HCT116 (cell line): ENCODE measurements at regions not wholly inside any gene's neighbourhood (a gene's known extent, or its start where the extent isn't known, plus 50 kb on each side); places are given as distances from the start of the nearest gene placed in this dataset.

Experiments
- ATAC-seq: fragments of 200-7000 bp; cut with Tn5 transposase; 2 replicates; pipeline ENCODE4 v1.9.1; 2020; ENCODE audit warnings: mild to moderate bottlenecking, moderate library complexity
- BruUV-seq: library from RNA; stranded (reverse); fragments of 400-500 nt; replicated peaks from 2 replicates; lab custom pipeline; 2021; lab: Mats Ljungman, UMichigan
- CTCF ChIA-PET: fragments of 300-600 bp; sonication (Branson Sonifier 250); formaldehyde crosslinking; loops from one replicate; lab custom pipeline; 2021; ENCODE audit warnings: antibody characterized with exemption; lab: Charles Lee
- POLR2A ChIA-PET: fragments of 300-600, 350-600 bp; sonication (Branson Sonifier 250); formaldehyde crosslinking; loops from one replicate; lab custom pipeline; 2021; ENCODE audit warnings: antibody characterized with exemption; lab: Charles Lee
- RAD21 ChIA-PET, 2 experiments: fragments of 300-600 bp; sonication (Branson Sonifier 250); formaldehyde crosslinking; loops; one replicate each; lab custom pipeline; 2023; ENCODE audit warnings: low total read pairs in 2 of 2; ENCODE audit not compliant: uncharacterized antibody in 2 of 2, unreplicated experiment in 2 of 2, low non-redundant PET in 1 of 2; lab: Charles Lee
- DNase-seq: peaks from one replicate; pipeline ENCODE4 v3.0.0-alpha.2; 2010; ENCODE audit warnings: low read depth, low spot score
- H2AFZ ChIP-seq: fragments of 200-600 bp; shearing (Covaris generic), sonication (generic); 2 replicates; pipeline ENCODE4 v1.6.1; 2017; ENCODE audit warnings: low read depth, mixed run types, mixed read lengths, antibody characterized with exemption, low read length; ENCODE audit not compliant: poor library complexity, severe bottlenecking
- H3K27ac ChIP-seq: 2 replicates; pipeline ENCODE4 v1.5.1; 2012; ENCODE audit warnings: low read depth, low read length
- H3K27me3 ChIP-seq: fragments of 200-600 bp; sonication (generic); 2 replicates; pipeline ENCODE4 v1.6.1; 2016; ENCODE audit warnings: mixed run types, low read length, mixed read lengths; ENCODE audit not compliant: insufficient read depth
- H3K36me3 ChIP-seq, 2 experiments: fragments of 200-500 bp in 1 of 2; fragments of 200-600 bp in 1 of 2; sonication (Bioruptor generic) in 1 of 2; sonication (generic) in 1 of 2; 2 replicates each; pipeline versions ENCODE4 v1.5.1 to v1.6.1; 2014 to 2016; ENCODE audit warnings: low read length in 2 of 2, inconsistent platforms in 1 of 2, mixed read lengths in 1 of 2, mixed run types in 1 of 2; ENCODE audit not compliant: insufficient read depth in 2 of 2, control insufficient read depth in 1 of 2
- H3K4me1 ChIP-seq, 2 experiments: fragments of 200-600 bp in 1 of 2; sonication (generic) in 1 of 2; 2 replicates each; pipeline versions ENCODE4 v1.5.1 to v1.6.1; 2012 to 2017; ENCODE audit warnings: low read length in 2 of 2, inconsistent platforms in 1 of 2, mild to moderate bottlenecking in 1 of 2, mixed read lengths in 1 of 2, mixed run types in 1 of 2, moderate library complexity in 1 of 2; ENCODE audit not compliant: insufficient read depth in 2 of 2, control insufficient read depth in 1 of 2
- H3K4me2 ChIP-seq: fragments of 200-600 bp; sonication (generic); 2 replicates; pipeline ENCODE4 v1.6.1; 2017; ENCODE audit warnings: mixed run types, low read length, mixed read lengths
- H3K4me3 ChIP-seq, 2 experiments: fragments of 200-600 bp in 1 of 2; sonication (generic) in 1 of 2; replicated peaks in 1 of 2; 2 replicates each; pipeline ENCODE4 v1.5.1; 2011 to 2016; ENCODE audit warnings: low read length in 2 of 2, control low read depth in 1 of 2, low read depth in 1 of 2, mild to moderate bottlenecking in 1 of 2, mixed read lengths in 1 of 2, mixed run types in 1 of 2
- H3K79me2 ChIP-seq: fragments of 200-600 bp; sonication (generic); 2 replicates; pipeline ENCODE4 v1.6.1; 2017; ENCODE audit warnings: mild to moderate bottlenecking, mixed run types, low read length, moderate library complexity, mixed read lengths; ENCODE audit not compliant: insufficient read depth
- H3K9ac ChIP-seq: fragments of 200-600 bp; sonication (generic); 2 replicates; pipeline ENCODE4 v1.6.1; 2016; ENCODE audit warnings: low read length, mixed read lengths
- H3K9me2 ChIP-seq: fragments of 200-600 bp; sonication (generic), shearing (Covaris generic); 2 replicates; pipeline ENCODE4 v1.6.1; 2017; ENCODE audit warnings: mixed run types, mild to moderate bottlenecking, moderate library complexity; ENCODE audit not compliant: insufficient read depth
- H3K9me3 ChIP-seq, 2 experiments: fragments of 200-500 bp in 1 of 2; fragments of 200-600 bp in 1 of 2; sonication (Bioruptor generic) in 1 of 2; sonication (generic) in 1 of 2; 2 replicates each; pipeline ENCODE4 v1.6.1; 2014 to 2017; ENCODE audit warnings: low read length in 2 of 2, mixed read lengths in 2 of 2, inconsistent platforms in 1 of 2, low read depth in 1 of 2, mild to moderate bottlenecking in 1 of 2, mixed run types in 1 of 2, moderate library complexity in 1 of 2; ENCODE audit not compliant: control insufficient read depth in 1 of 2, insufficient read depth in 1 of 2
- H4K20me1 ChIP-seq: fragments of 200-600 bp; sonication (generic), shearing (Covaris generic); 2 replicates; pipeline ENCODE4 v1.6.1; 2017; ENCODE audit warnings: mixed run types, mild to moderate bottlenecking, moderate library complexity; ENCODE audit not compliant: insufficient read depth
- CBX3 ChIP-seq: IDR thresholded peaks from 2 replicates; pipeline ENCODE4 v1.6.1; 2012; ENCODE audit warnings: low read depth
- CEBPB ChIP-seq: IDR thresholded peaks from 2 replicates; pipeline ENCODE4 v1.6.1; 2012; ENCODE audit warnings: low read depth
- CTCF ChIP-seq, 3 experiments: fragments of 200-600 bp in 1 of 3; sonication (generic) in 1 of 3; IDR thresholded peaks in 2 of 3; conservative IDR thresholded peaks in 1 of 3; 2 replicates each; pipeline ENCODE4 v1.5.1; 2012 to 2017; ENCODE audit warnings: low read depth in 2 of 3, low read length in 2 of 3, antibody characterized with exemption in 1 of 3, borderline replicate concordance in 1 of 3, control low read depth in 1 of 3, mild to moderate bottlenecking in 1 of 3, mixed read lengths in 1 of 3, mixed run types in 1 of 3, moderate library complexity in 1 of 3; ENCODE audit not compliant: insufficient read depth in 1 of 3
- EGR1 ChIP-seq: IDR thresholded peaks from 2 replicates; pipeline ENCODE4 v1.6.1; 2012; ENCODE audit warnings: low read depth
- ELF1 ChIP-seq: IDR thresholded peaks from 2 replicates; pipeline ENCODE4 v1.6.1; 2012; ENCODE audit warnings: low read depth, borderline replicate concordance
- EZH2 ChIP-seq: fragments of 200-600 bp; sonication (generic); IDR thresholded peaks from 2 replicates; pipeline ENCODE4 v1.6.1; 2017; ENCODE audit warnings: antibody characterized with exemption, mixed run types
- FOSL1 ChIP-seq: IDR thresholded peaks from 2 replicates; pipeline ENCODE4 v1.6.1; 2012; ENCODE audit warnings: low read depth
- JUND ChIP-seq: IDR thresholded peaks from 2 replicates; pipeline ENCODE4 v1.6.1; 2012
- MAX ChIP-seq: IDR thresholded peaks from 2 replicates; pipeline ENCODE4 v1.6.1; 2012
- POLR2A ChIP-seq: IDR thresholded peaks from 2 replicates; pipeline ENCODE4 v1.7.0; 2011; ENCODE audit warnings: borderline replicate concordance; ENCODE audit not compliant: insufficient read depth, insufficient read length; ENCODE audit errors: extremely low read depth
- POLR2AphosphoS5 ChIP-seq: IDR thresholded peaks from 2 replicates; pipeline ENCODE4 v1.6.1; 2011; ENCODE audit warnings: mild to moderate bottlenecking, low read depth, low read length, moderate library complexity
- RAD21 ChIP-seq: IDR thresholded peaks from 2 replicates; pipeline ENCODE4 v1.6.1; 2012; ENCODE audit warnings: low read depth, mild to moderate bottlenecking
- REST ChIP-seq: IDR thresholded peaks from 2 replicates; pipeline ENCODE4 v1.6.1; 2012; ENCODE audit warnings: low read depth
- SIN3A ChIP-seq: IDR thresholded peaks from 2 replicates; pipeline ENCODE4 v1.6.1; 2012; ENCODE audit warnings: low read depth
- SRF ChIP-seq: IDR thresholded peaks from 2 replicates; pipeline ENCODE4 v1.6.1; 2012; ENCODE audit warnings: low read depth
- TCF7L2 ChIP-seq: IDR thresholded peaks from 2 replicates; pipeline ENCODE4 v1.7.0; 2011; ENCODE audit warnings: borderline replicate concordance, inconsistent platforms; ENCODE audit not compliant: insufficient read depth, insufficient read length; ENCODE audit errors: extremely low read depth
- YY1 ChIP-seq: IDR thresholded peaks from 2 replicates; pipeline ENCODE4 v1.6.1; 2011; ENCODE audit warnings: low read length, low read depth, moderate library complexity, mild to moderate bottlenecking; ENCODE audit not compliant: insufficient replicate concordance; ENCODE audit errors: extremely low read depth
- ZFX ChIP-seq: fragments of 450-650 bp; IDR thresholded peaks from 2 replicates; pipeline ENCODE4 v1.6.1; 2017
- ZNF274 ChIP-seq: fragments of 200-500 bp; sonication (Bioruptor generic); IDR thresholded peaks from 2 replicates; pipeline ENCODE4 v1.6.1; 2014; ENCODE audit warnings: mild to moderate bottlenecking, low read depth, low read length, inconsistent platforms
- intact Hi-C: fragments of 100-400 bp; cut with micrococcal nuclease; formaldehyde crosslinking; loops from 2 replicates; pipeline ENCODE4 v1.10.0; 2022
- TF ChIP-seq, protein P1 (sequence below): IDR thresholded peaks from 2 replicates; pipeline ENCODE4 v1.6.1; 2012

- BruUV-seq: no TSS peak
- Histone ChIP-seq H3K4me3 (no peak overlapping the region), H4K20me1 (no peaks in the 10 kb centered on the region), H3K9me3 (no peaks in the 10 kb centered on the region), H3K79me2 (no peaks in the 10 kb centered on the region), H3K36me3 (no peaks in the 10 kb centered on the region), H3K4me1 (no peaks in the 10 kb centered on the region), H3K9ac (no peak overlapping the region), H3K4me2 (no peak overlapping the region), H3K27me3 (no peaks in the 10 kb centered on the region), H3K27ac (no peak overlapping the region), H3K9me2 (no peaks in the 10 kb centered on the region), H2AFZ (no peak overlapping the region)
- no peak for ATAC-seq
- CTCF ChIA-PET: no interaction called here
- POLR2A ChIA-PET: no interaction called here
- RAD21 ChIA-PET: interaction anchor here in 1 of 2 experiments (0.5 kb wide), 1 partner anchor 83 kb away, joined by 5 read pairs; no protein-coding TSS in a partner anchor
- DNase-seq: no peak
- TF ChIP-seq MAX: no peak
- no peak for TF ChIP-seq EGR1
- no peak for TF ChIP-seq ELF1
- TF ChIP-seq SRF: no peak
- TF ChIP-seq POLR2AphosphoS5: no peak
- TF ChIP-seq ZFX: no peak
- TF ChIP-seq TCF7L2: no peak
- no peak for TF ChIP-seq YY1
- no peak for TF ChIP-seq POLR2A
- no peak for TF ChIP-seq CTCF (IDR thresholded peaks at IDR 0.05 in 2 of 3, conservative IDR thresholded peaks at IDR 0.05 in 1 of 3; ENCODE audit: borderline replicate concordance in 1 of 3, insufficient read depth in 1 of 3, low read depth in 2 of 3, low read length in 2 of 3)
- TF ChIP-seq ZNF274: no peak
- TF ChIP-seq RAD21: no peak
- TF ChIP-seq REST: no peak
- no peak for TF ChIP-seq CBX3
- TF ChIP-seq EZH2: no peak
- no peak for TF ChIP-seq FOSL1
- no peak for TF ChIP-seq CEBPB
- TF ChIP-seq, protein P1, sequence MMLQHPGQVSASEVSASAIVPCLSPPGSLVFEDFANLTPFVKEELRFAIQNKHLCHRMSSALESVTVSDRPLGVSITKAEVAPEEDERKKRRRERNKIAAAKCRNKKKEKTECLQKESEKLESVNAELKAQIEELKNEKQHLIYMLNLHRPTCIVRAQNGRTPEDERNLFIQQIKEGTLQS: no peak
- TF ChIP-seq JUND: no peak
- TF ChIP-seq SIN3A: no peak
- intact Hi-C loops: no loop called here
Measured at GRCh38 chr2:83475371-83475770, 983.7 kb downstream of the SUCLG1 start.
